Trophoblast cell (in vitro differentiated cells and primary cell): ENCODE measurements at regions not wholly inside any gene's neighbourhood (a gene's known extent, or its start where the extent isn't known, plus 50 kb on each side); places are given as distances from the start of the nearest gene placed in this dataset.

ENCODE experiments used
- DNase-seq, 2 donors: peaks; one replicate each; pipeline ENCODE4 v3.0.0-alpha.2; 2016
- H2AFZ ChIP-seq: 2 replicates; pipeline ENCODE4 v1.6.1; 2013; ENCODE audit warnings: low read length, moderate library complexity, mild to moderate bottlenecking; ENCODE audit not compliant: insufficient read depth, poor library complexity
- H2AK5ac ChIP-seq: 2 replicates; pipeline ENCODE4 v1.6.1; 2013; ENCODE audit warnings: mild to moderate bottlenecking, low read length
- H2BK120ac ChIP-seq: 2 replicates; pipeline ENCODE4 v1.6.1; 2013; ENCODE audit warnings: low read length, mild to moderate bottlenecking, moderate library complexity; ENCODE audit not compliant: insufficient read depth, poor library complexity
- H2BK12ac ChIP-seq: 2 replicates; pipeline ENCODE4 v1.6.1; 2013; ENCODE audit warnings: mild to moderate bottlenecking, low read length, moderate library complexity
- H2BK5ac ChIP-seq: 2 replicates; pipeline ENCODE4 v1.6.1; 2013; ENCODE audit warnings: low read length, low read depth, moderate library complexity, mild to moderate bottlenecking; ENCODE audit not compliant: poor library complexity
- H3K14ac ChIP-seq: 2 replicates; pipeline ENCODE4 v1.6.1; 2013; ENCODE audit warnings: mild to moderate bottlenecking, low read length
- H3K18ac ChIP-seq: 2 replicates; pipeline ENCODE4 v1.6.1; 2013; ENCODE audit warnings: mild to moderate bottlenecking, low read length
- H3K23ac ChIP-seq: 2 replicates; pipeline ENCODE4 v1.6.1; 2013; ENCODE audit warnings: low read length
- H3K27ac ChIP-seq: 2 replicates; pipeline ENCODE4 v1.5.1; 2013; ENCODE audit warnings: low read depth, mild to moderate bottlenecking, inconsistent platforms, low read length, moderate library complexity
- H3K27me3 ChIP-seq: 2 replicates; pipeline ENCODE4 v1.6.1; 2013; ENCODE audit warnings: inconsistent platforms, mild to moderate bottlenecking, low read length, moderate library complexity; ENCODE audit not compliant: insufficient read depth
- H3K36me3 ChIP-seq, 2 experiments: 1 replicate in 1 of 2; 2 replicates in 1 of 2; pipeline ENCODE4 v1.6.1; 2013; ENCODE audit warnings: low read length in 2 of 2, mild to moderate bottlenecking in 2 of 2, moderate library complexity in 1 of 2; ENCODE audit not compliant: insufficient read depth in 2 of 2, control insufficient read depth in 1 of 2
- H3K4ac ChIP-seq: 2 replicates; pipeline ENCODE4 v1.6.1; 2013; ENCODE audit warnings: low read depth, mild to moderate bottlenecking, low read length, moderate library complexity
- H3K4me1 ChIP-seq, 2 experiments: 1 replicate in 1 of 2; 2 replicates in 1 of 2; pipeline ENCODE4 v1.6.1; 2013; ENCODE audit warnings: low read length in 2 of 2, mild to moderate bottlenecking in 2 of 2, moderate library complexity in 1 of 2; ENCODE audit not compliant: insufficient read depth in 2 of 2, control insufficient read depth in 1 of 2
- H3K4me2 ChIP-seq: 2 replicates; pipeline ENCODE4 v1.6.1; 2013; ENCODE audit warnings: inconsistent platforms, mild to moderate bottlenecking, low read length, moderate library complexity
- H3K4me3 ChIP-seq: 2 replicates; pipeline ENCODE4 v1.5.1; 2013; ENCODE audit warnings: mild to moderate bottlenecking, low read depth, low read length, inconsistent platforms
- H3K79me1 ChIP-seq: one replicate; pipeline ENCODE4 v1.6.1; 2013; ENCODE audit warnings: low read length
- H3K79me2 ChIP-seq: 2 replicates; pipeline ENCODE4 v1.6.1; 2013; ENCODE audit warnings: low read length, mild to moderate bottlenecking; ENCODE audit not compliant: control insufficient read depth, insufficient read depth, poor library complexity
- H3K9ac ChIP-seq: 2 replicates; pipeline ENCODE4 v1.6.1; 2013; ENCODE audit warnings: mild to moderate bottlenecking, low read length
- H3K9me3 ChIP-seq: 2 replicates; pipeline ENCODE4 v1.6.1; 2013; ENCODE audit warnings: low read depth, mild to moderate bottlenecking, control low read depth, inconsistent platforms, low read length; ENCODE audit not compliant: insufficient read depth
- H4K12ac ChIP-seq: 2 replicates; pipeline ENCODE4 v1.6.1; 2013; ENCODE audit warnings: low read depth, mild to moderate bottlenecking, low read length, moderate library complexity
- H4K8ac ChIP-seq: 2 replicates; pipeline ENCODE4 v1.6.1; 2013; ENCODE audit warnings: low read depth, mild to moderate bottlenecking, low read length, moderate library complexity
- H4K91ac ChIP-seq: one replicate; pipeline ENCODE4 v1.6.1; 2013; ENCODE audit warnings: low read depth, mild to moderate bottlenecking, low read length, moderate library complexity
- WGBS: extraction: QIAGEN DNeasy Blood & Tissue Kit; methylation state at CpG from one replicate; pipeline ENCODE4 v1.1.7; 2013; ENCODE audit warnings: missing lambda C conversion rate; ENCODE audit not compliant: insufficient read length, insufficient coverage; ENCODE audit errors: extremely low coverage; 5-methylcytosine and 5-hydroxymethylcytosine counted together

DNA sequence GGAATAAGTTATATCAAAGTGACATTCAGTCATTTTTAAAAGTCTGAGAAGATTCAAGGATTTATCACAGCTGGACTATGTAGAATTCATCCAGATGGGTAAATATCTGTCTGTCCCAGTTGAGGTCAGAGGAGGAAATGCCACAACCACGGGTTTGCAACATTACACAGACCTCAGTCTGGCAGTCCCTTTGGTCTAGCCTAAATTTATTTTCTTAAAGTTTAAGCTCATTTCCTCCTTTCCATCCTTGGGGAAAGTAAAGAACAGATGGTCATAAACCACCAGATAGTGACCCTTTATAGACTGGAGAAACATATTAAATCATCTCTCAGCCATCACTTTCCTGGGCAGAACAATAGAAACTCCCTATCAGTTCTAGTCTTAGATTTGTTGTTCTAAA lies 238.4 kb upstream of the DDI1 start:
- H2AFZ ChIP-seq, result no peak overlapping the region
- H3K27me3 ChIP-seq, result no peaks in the 10 kb centered on the region
- DNase-seq, result no peak
- H3K9me3 ChIP-seq, result no peaks in the 10 kb centered on the region
- no peaks in the 10 kb centered on the region for H3K79me1 ChIP-seq
- no peak overlapping the region for H3K14ac ChIP-seq
- H2BK5ac ChIP-seq, result no peak overlapping the region
- no peak overlapping the region for H3K18ac ChIP-seq
- H3K27ac ChIP-seq, result no peak overlapping the region
- H2BK12ac ChIP-seq, result no peak overlapping the region
- WGBS, result no CpG with 5 or more reads among the region's 1 CpG
- H4K12ac ChIP-seq, result no peak overlapping the region
- no peak overlapping the region for H2AK5ac ChIP-seq
- no peak overlapping the region for H3K4me2 ChIP-seq
- no peak overlapping the region for H3K4ac ChIP-seq
- H4K8ac ChIP-seq, result no peak overlapping the region
- no peak overlapping the region for H3K23ac ChIP-seq
- no peak overlapping the region for H3K4me3 ChIP-seq
- no peak overlapping the region for H2BK120ac ChIP-seq
- H3K4me1 ChIP-seq, result peaks cover 0 to 5% of the 10 kb centered on the region in 2 experiments
- H3K79me2 ChIP-seq, result no peaks in the 10 kb centered on the region
- H3K9ac ChIP-seq, result no peak overlapping the region
- H3K36me3 ChIP-seq, result no peaks in the 10 kb centered on the region
- no peak overlapping the region for H4K91ac ChIP-seq

DNA sequence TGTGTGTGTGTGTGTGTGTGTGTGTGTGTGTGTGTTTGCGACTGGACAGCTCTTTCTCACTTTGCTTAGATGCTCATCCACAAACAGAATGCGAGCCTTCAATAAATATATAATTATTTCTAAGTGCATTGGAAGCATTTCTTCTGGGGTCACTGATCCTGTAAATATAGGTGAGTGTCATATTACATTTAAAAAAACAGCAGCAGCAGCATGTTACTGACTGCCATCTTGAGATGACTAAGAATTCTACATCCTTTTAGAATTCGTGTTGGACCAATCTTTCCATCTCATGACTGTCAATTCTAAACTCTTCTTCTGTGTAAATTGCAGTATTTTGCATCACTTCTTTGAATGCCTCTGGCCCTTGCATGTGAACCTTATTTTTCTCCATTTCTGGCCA lies 238.0 kb upstream of the DDI1 start:
- H4K91ac ChIP-seq, result no peak overlapping the region
- no peak overlapping the region for H3K4me2 ChIP-seq
- no peaks in the 10 kb centered on the region for H3K79me1 ChIP-seq
- H3K27ac ChIP-seq, result no peak overlapping the region
- H3K4me3 ChIP-seq, result no peak overlapping the region
- peaks cover 0 to 5% of the 10 kb centered on the region in 2 experiments for H3K4me1 ChIP-seq
- H2AK5ac ChIP-seq, result no peak overlapping the region
- H2BK5ac ChIP-seq, result no peak overlapping the region
- H3K36me3 ChIP-seq, result no peaks in the 10 kb centered on the region
- H3K9ac ChIP-seq, result no peak overlapping the region
- H3K27me3 ChIP-seq, result no peaks in the 10 kb centered on the region
- no peak overlapping the region for H4K8ac ChIP-seq
- H3K4ac ChIP-seq, result no peak overlapping the region
- H2BK120ac ChIP-seq, result no peak overlapping the region
- H3K79me2 ChIP-seq, result no peaks in the 10 kb centered on the region
- no peak overlapping the region for H3K18ac ChIP-seq
- no peak overlapping the region for H2AFZ ChIP-seq
- H3K23ac ChIP-seq, result no peak overlapping the region
- no CpG with 5 or more reads among the region's 3 CpGs for WGBS
- no peak overlapping the region for H3K14ac ChIP-seq
- H4K12ac ChIP-seq, result no peak overlapping the region
- no peaks in the 10 kb centered on the region for H3K9me3 ChIP-seq
- DNase-seq, result no peak
- H2BK12ac ChIP-seq, result no peak overlapping the region

DNA sequence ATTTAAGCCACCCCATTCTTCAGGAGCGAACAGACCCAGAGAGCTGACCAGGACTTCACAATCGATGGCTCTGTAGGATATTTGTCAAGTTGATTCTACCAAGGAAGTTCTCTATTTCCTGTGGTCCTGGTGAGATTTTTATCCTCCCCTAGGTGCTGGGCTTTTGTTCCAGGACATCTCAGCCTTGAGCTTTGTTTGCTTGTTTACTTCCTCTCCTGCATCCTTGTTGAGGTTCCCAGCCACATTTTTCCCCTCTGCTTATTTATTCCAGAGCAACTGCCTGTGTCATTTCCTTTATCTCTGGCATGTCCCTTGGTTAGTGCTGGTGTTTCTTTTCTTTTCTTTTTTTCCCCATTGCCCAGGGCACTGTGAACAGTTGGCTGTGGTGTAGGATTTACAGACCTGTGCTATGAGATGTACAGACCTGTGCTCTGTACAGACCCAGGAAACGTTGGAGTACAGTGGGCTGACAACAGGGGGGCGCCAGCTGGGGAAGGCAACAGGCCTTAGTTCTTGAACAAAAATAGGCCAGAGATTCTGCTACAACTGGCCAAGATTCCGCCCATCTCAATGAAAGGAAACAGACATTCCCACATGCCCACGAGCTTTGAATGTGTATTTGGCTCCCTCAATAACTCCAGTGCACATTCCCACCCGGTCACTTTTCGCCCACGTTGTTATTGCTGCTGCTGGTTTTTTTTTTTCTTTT lies 235.9 kb upstream of the DDI1 start:
- Histone ChIP-seq H3K9me3 (no peaks in the 10 kb centered on the region), H2AFZ (no peak overlapping the region), H4K91ac (peak overlapping the region; percentile 45), H3K4me1 (peaks cover 0 to 5% of the 10 kb centered on the region in 2 experiments), H3K4me2 (no peak overlapping the region), H3K27me3 (no peaks in the 10 kb centered on the region), H3K4me3 (no peak overlapping the region), H3K79me1 (no peaks in the 10 kb centered on the region), H3K36me3 (no peaks in the 10 kb centered on the region), H4K12ac (no peak overlapping the region), H3K27ac (peak overlapping the region; percentile 72), H4K8ac (no peak overlapping the region), H3K18ac (no peak overlapping the region), H3K23ac (no peak overlapping the region), H3K4ac (no peak overlapping the region), H3K14ac (no peak overlapping the region), H2BK12ac (peak overlapping the region; percentile 17), H3K9ac (no peak overlapping the region), H2BK5ac (peak overlapping the region; percentile 26), H2AK5ac (no peak overlapping the region), H3K79me2 (no peaks in the 10 kb centered on the region), H2BK120ac (no peak overlapping the region)
- DNase-seq, result no peak
- WGBS, result no CpG with 5 or more reads among the region's 9 CpGs

DNA sequence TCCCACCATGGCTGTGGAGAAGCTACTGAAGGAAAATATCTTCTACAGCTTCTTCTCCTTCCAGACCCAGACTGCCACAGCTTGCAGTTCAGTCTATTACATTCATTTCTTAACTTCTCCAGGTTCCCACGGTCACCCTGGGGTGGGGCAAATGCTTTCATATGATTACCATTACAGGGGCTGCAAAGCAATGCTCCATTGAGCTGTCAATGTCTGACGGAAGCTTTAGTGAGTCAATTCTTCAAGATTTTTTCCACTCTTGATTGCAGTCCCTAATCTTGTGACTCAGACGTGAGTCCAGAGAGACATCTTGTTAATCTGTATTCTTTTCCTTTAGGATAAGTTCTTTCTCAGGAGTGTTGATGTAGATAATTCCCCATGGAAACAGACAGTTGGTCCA lies 233.4 kb upstream of the DDI1 start:
- Histone ChIP-seq H4K91ac (peak overlapping the region; percentile 60), H2AK5ac (peak overlapping the region; percentile 51), H3K4me2 (no peak overlapping the region), H4K8ac (no peak overlapping the region), H3K79me2 (no peaks in the 10 kb centered on the region), H3K18ac (no peak overlapping the region), H4K12ac (no peak overlapping the region), H2BK12ac (peak overlapping the region; percentile 55), H3K9me3 (no peaks in the 10 kb centered on the region), H2AFZ (no peak overlapping the region), H3K4ac (no peak overlapping the region), H3K4me3 (no peak overlapping the region), H3K9ac (no peak overlapping the region), H3K14ac (no peak overlapping the region), H3K36me3 (no peaks in the 10 kb centered on the region), H2BK5ac (no peak overlapping the region), H2BK120ac (no peak overlapping the region), H3K4me1 (peaks cover 0 to 5% of the 10 kb centered on the region in 2 experiments), H3K23ac (no peak overlapping the region), H3K27me3 (no peaks in the 10 kb centered on the region), H3K27ac (no peak overlapping the region), H3K79me1 (no peaks in the 10 kb centered on the region)
- WGBS, result no CpG with 5 or more reads among the region's 3 CpGs
- no peak for DNase-seq
